ENCODE measurements at regions not wholly inside any gene's neighbourhood (a gene's known extent, or its start where the extent isn't known, plus 50 kb on each side); places are given as distances from the start of the nearest gene placed in this dataset.

DNA sequence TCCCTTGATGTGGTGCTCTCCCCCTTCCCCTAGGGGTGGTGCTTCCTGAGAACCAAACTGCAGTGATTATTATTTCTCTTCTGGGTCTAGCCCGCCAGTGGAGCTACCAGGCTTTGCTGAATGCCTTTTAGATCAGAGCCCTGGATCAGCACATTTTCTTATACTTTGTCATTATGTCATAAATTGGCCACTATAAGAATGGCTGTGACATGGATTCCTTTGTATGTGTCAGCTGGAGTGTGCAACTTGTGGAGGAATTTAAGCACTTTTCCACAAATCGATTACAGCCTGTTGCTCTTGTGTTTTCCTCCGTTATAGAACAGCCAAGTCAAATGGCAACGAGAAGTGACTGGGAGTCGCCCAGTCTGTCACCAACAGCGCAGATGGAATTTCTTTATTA, 273.3 kb downstream of the DUSP10 start:
- TF ChIP-seq CTCF (conservative IDR thresholded peaks at IDR 0.05 in 1 of 2, IDR thresholded peaks at IDR 0.05 in 1 of 2; ENCODE audit: low read depth in 1 of 2, low read length in 2 of 2) (no peak), EZH2 (IDR thresholded peaks at IDR 0.05; ENCODE audit: low read length, missing control alignments) (no peak)
